ENCODE measurements at regions not wholly inside any gene's neighbourhood (a gene's known extent, or its start where the extent isn't known, plus 50 kb on each side); places are given as distances from the start of the nearest gene placed in this dataset.

DNA sequence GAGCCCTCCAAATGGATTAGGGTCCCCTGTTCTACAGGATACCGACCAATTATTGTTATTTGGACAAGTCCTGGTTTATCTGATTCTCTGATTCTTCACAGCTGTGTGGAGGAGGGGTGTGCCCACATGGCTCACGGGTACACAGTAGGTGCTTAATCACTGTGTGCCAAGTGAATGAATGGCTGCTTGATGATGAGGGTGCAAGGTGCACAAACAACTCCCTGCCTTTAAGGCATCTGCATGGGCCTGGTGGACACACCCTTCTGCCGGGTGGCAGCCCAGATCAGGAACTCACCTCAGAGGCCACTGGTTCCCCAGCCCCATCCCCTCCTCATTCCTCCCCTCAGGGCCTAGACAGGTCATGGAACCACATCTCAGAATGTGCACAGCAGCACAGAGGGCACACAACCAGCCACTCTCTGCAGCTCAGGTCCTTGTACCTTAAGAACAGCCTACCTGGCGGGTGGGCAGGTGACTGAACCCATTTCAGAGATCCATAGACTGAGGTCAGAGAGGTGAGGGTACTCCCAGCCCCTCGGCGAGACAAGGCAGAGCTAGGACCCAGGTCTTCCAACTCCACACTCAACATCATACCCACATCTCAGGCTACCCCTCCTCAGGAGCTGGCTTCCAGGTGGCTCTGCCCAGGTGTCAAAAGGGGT is 50.3 kb downstream of the SHANK2 start:
- peak; percentile 23 for DNase-seq (ENCODE audit: low read depth)
- H3K4me3 ChIP-seq (ENCODE audit: low read length) = no peak overlapping the region
- TF ChIP-seq, protein P1, sequence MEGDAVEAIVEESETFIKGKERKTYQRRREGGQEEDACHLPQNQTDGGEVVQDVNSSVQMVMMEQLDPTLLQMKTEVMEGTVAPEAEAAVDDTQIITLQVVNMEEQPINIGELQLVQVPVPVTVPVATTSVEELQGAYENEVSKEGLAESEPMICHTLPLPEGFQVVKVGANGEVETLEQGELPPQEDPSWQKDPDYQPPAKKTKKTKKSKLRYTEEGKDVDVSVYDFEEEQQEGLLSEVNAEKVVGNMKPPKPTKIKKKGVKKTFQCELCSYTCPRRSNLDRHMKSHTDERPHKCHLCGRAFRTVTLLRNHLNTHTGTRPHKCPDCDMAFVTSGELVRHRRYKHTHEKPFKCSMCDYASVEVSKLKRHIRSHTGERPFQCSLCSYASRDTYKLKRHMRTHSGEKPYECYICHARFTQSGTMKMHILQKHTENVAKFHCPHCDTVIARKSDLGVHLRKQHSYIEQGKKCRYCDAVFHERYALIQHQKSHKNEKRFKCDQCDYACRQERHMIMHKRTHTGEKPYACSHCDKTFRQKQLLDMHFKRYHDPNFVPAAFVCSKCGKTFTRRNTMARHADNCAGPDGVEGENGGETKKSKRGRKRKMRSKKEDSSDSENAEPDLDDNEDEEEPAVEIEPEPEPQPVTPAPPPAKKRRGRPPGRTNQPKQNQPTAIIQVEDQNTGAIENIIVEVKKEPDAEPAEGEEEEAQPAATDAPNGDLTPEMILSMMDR (IDR thresholded peaks at IDR 0.05; ENCODE audit: insufficient read depth, low read depth, low read length, missing control alignments) = no peak

DNA sequence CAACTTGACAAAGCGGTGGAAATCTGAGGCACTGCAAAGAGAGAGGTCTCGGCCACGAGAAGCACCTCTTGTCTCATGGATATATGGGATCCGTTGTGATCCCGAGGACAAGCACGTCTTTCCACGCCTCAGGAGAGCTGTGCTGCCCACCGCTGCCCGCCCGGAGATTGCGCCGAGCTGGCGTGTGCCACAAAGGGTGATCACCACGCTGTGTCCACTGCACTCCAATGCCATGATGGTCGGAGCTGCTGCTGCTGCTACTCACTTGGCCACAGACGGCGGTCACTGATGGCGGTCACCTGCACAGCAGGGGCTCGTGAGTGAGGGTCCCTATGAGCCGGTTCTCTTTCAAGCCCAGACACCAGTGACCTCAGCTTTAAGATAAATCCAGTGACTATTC is 51.1 kb downstream of the SHANK2 start:
- H3K4me3 ChIP-seq (ENCODE audit: low read length) = no peak overlapping the region
- DNase-seq (ENCODE audit: low read depth) = no peak
- TF ChIP-seq, protein P1 (IDR thresholded peaks at IDR 0.05; ENCODE audit: insufficient read depth, low read depth, low read length, missing control alignments) = no peak

DNA sequence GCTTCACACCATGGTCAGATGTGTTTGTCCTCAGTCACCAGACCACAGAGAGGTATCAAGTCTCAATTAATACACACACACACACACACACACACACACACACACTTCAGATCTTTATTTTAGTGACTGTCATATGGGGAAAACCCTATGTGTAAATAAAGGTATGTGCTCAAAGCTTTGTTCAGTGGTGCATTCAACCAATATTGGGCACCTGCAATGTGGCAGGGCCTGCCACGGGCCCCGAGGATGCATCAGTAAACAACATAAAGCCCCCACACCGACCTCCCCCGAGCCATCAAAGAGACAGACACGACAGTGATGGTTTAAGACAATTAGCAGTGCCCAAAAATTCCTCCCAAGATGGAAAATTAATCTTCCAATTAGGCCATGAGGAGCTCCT is 51.6 kb downstream of the SHANK2 start:
- DNase-seq (ENCODE audit: low read depth) = no peak
- no peak overlapping the region for H3K4me3 ChIP-seq (ENCODE audit: low read length)
- TF ChIP-seq, protein P1 (IDR thresholded peaks at IDR 0.05; ENCODE audit: insufficient read depth, low read depth, low read length, missing control alignments) = no peak

DNA sequence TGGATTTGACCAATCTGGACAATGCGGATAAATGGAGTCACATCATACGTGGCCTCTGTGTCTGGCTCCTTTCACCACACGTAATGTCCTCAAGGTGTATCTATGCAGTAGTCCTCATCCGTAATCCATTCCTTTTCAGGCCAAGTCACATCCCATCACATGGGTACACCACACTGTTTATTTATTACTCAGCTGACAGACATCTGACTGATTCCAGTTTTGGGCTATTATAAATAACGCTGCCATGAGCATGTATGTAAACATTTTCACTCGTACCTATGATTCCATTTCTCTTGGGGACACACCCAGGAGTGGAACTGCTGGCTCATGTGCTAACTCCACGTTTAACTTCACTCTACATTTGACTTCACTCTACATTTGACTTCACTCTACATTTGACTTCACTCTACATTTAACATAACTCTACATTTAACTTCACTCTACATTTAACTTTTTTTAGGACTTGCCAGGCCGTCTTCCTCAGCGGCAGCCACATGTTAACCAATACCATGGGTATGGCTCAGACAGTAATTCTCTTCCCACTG is 52.1 kb downstream of the SHANK2 start:
- TF ChIP-seq, protein P1 (IDR thresholded peaks at IDR 0.05; ENCODE audit: insufficient read depth, low read depth, low read length, missing control alignments) = no peak
- no peak overlapping the region for H3K4me3 ChIP-seq (ENCODE audit: low read length)
- peak; percentile 68 for DNase-seq (ENCODE audit: low read depth)

DNA sequence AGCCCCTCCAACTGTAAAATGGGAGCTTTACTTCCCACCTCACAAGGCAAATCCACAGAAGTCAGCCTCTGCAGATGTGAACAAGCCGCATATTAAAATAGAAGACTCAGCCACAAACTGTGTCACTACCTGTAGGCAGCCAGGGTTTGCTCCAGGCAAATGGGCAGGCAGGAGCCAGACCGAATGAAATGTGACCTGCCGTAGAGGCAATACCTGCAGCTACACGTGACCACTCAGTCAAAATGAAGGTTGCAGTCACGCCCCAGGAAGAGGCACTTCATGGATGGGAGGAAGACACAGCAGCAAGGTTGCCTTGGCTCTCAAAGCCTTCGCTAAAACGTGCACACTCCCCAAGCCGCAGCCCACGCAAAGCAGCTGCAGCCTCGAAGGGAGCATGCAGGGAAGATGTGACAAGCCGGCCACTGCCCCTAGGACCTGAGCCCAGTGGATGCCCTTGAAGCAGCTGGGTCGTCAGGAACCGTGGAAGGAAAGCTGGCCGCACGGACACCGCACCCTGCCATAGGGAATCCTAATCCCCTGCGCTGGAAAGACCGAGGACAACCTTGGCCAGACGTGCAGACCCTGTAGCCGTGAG is 53.1 kb downstream of the SHANK2 start:
- peak; percentile 46 for DNase-seq (ENCODE audit: low read depth)
- TF ChIP-seq, protein P1 (IDR thresholded peaks at IDR 0.05; ENCODE audit: insufficient read depth, low read depth, low read length, missing control alignments) = no peak
- H3K4me3 ChIP-seq (ENCODE audit: low read length) = no peak overlapping the region

GRCh38 chr11:71198823-71199165 is 53.6 kb downstream of the SHANK2 start:
- TF ChIP-seq, protein P1 (IDR thresholded peaks at IDR 0.05; ENCODE audit: insufficient read depth, low read depth, low read length, missing control alignments) = no peak
- no peak overlapping the region for H3K4me3 ChIP-seq (ENCODE audit: low read length)
- DNase-seq (ENCODE audit: low read depth) = no peak

Data from epithelial cell of esophagus (primary cell).